GM23248 (cell line): ENCODE measurements at regions not wholly inside any gene's neighbourhood (a gene's known extent, or its start where the extent isn't known, plus 50 kb on each side); places are given as distances from the start of the nearest gene placed in this dataset.

Experiments
- EZH2 ChIP-seq: fragments of 200-600 bp; sonication (generic); IDR thresholded peaks from 2 replicates; pipeline ENCODE4 v1.6.1; 2018; ENCODE audit warnings: antibody characterized with exemption, mild to moderate bottlenecking; ENCODE audit not compliant: insufficient read depth, poor library complexity, severe bottlenecking
- EZH2phosphoT487 ChIP-seq: fragments of 200-600 bp; sonication (generic); IDR thresholded peaks from 2 replicates; pipeline ENCODE4 v1.6.1; 2018; ENCODE audit warnings: antibody characterized with exemption, moderate library complexity, mild to moderate bottlenecking, low read depth; ENCODE audit not compliant: insufficient read depth

- no peak for TF ChIP-seq EZH2phosphoT487
- no peak for TF ChIP-seq EZH2
Measured at GRCh38 chr4:181775298-181775697, 467.9 kb upstream of the TENM3 start.
